ENCODE measurements at regions not wholly inside any gene's neighbourhood (a gene's known extent, or its start where the extent isn't known, plus 50 kb on each side); places are given as distances from the start of the nearest gene placed in this dataset.

GRCh38 chr4:127000846-127001245 lies 631.9 kb upstream of the INTU start:
- TF ChIP-seq CTCF (IDR thresholded peaks at IDR 0.05; ENCODE audit: low read length), result no peak
- no peak for TF ChIP-seq EZH2 (optimal IDR thresholded peaks at IDR 0.05; ENCODE audit: low read depth, low read length)
- TF ChIP-seq EZH2phosphoT487 (IDR thresholded peaks at IDR 0.05; ENCODE audit: low read length), result no peak
